ENCODE measurements at regions not wholly inside any gene's neighbourhood (a gene's known extent, or its start where the extent isn't known, plus 50 kb on each side); places are given as distances from the start of the nearest gene placed in this dataset.

DNA sequence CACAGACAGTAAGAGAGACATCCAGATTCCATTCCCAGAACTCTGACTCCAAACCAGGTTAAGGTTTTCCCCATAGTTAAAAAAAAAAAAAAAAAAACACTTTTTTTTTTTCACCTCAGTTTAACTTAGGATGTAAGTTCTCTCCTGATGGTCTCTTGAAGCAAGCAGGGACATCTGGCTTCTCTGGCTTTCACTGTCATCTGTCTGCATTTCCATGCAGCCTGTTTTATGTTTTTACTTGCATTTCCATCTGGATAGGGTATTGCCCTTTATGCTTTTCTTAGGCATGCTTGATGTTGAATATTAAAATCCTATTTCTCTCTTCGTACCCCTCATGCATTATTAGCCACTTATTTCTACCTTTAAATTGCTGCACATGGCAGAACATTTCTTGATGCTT is 135.3 kb upstream of the WWC1 start:
- no peak for DNase-seq (ENCODE audit: low spot score)
- in situ Hi-C loops (cut with MboI; ENCODE audit: low pct_unique_long_range_greater_than_20kb, low sequenced_read_pairs, unreplicated experiment) = no loop called here

DNA sequence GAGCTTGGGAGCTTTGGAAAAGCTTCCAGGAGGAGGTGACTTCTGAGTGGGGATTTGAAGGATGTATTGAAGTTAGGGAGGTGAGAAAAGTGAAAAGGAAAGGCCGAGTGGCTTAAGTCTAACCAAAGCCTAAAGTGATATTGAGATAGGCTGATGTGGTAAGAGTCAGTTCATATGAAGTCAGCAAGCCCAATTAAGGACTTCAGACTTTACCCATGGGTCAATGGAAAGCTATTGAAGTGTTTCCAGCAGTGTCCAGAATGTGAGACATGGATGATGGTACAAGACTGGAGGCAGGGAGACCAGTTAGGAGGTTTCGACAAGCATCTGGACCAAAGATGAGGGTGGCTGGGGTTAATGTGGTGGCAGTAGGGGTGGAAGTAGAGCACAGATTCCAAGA is 134.3 kb upstream of the WWC1 start:
- in situ Hi-C loops (cut with MboI; ENCODE audit: low pct_unique_long_range_greater_than_20kb, low sequenced_read_pairs, unreplicated experiment) = no loop called here
- no peak for DNase-seq (ENCODE audit: low spot score)
- TF ChIP-seq, protein P1, sequence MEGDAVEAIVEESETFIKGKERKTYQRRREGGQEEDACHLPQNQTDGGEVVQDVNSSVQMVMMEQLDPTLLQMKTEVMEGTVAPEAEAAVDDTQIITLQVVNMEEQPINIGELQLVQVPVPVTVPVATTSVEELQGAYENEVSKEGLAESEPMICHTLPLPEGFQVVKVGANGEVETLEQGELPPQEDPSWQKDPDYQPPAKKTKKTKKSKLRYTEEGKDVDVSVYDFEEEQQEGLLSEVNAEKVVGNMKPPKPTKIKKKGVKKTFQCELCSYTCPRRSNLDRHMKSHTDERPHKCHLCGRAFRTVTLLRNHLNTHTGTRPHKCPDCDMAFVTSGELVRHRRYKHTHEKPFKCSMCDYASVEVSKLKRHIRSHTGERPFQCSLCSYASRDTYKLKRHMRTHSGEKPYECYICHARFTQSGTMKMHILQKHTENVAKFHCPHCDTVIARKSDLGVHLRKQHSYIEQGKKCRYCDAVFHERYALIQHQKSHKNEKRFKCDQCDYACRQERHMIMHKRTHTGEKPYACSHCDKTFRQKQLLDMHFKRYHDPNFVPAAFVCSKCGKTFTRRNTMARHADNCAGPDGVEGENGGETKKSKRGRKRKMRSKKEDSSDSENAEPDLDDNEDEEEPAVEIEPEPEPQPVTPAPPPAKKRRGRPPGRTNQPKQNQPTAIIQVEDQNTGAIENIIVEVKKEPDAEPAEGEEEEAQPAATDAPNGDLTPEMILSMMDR (IDR thresholded peaks at IDR 0.05; ENCODE audit: extremely low read depth, insufficient read depth, missing control alignments) = no peak

More for the DNA sequence above, 135.3 kb upstream of the WWC1 start:
- TF ChIP-seq, protein P1 (IDR thresholded peaks at IDR 0.05; ENCODE audit: extremely low read depth, insufficient read depth, missing control alignments) = no peak

GRCh38 chr5:168159425-168159824 is 132.0 kb upstream of the WWC1 start:
- TF ChIP-seq, protein P1 (IDR thresholded peaks at IDR 0.05; ENCODE audit: extremely low read depth, insufficient read depth, missing control alignments) = no peak
- in situ Hi-C loops (cut with MboI; ENCODE audit: low pct_unique_long_range_greater_than_20kb, low sequenced_read_pairs, unreplicated experiment) = no loop called here
- DNase-seq (ENCODE audit: low spot score) = peak; percentile 60

DNA sequence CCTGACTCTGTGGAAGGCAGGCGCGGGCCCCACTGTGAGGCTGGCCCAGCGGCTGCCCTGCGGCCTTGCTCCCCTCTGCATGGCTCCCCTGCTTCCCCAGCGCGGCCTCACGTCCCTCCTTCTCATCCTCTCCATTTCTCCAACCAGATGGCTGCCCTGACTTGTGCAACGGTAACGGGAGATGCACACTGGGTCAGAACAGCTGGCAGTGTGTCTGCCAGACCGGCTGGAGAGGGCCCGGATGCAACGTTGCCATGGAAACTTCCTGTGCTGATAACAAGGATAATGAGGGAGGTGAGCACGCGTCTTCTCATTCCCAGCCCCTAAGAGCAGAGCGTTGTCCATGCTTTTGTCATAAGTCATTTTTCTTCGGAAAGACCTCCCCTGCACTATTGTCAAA is 129.0 kb upstream of the WWC1 start:
- TF ChIP-seq, protein P1 (IDR thresholded peaks at IDR 0.05; ENCODE audit: extremely low read depth, insufficient read depth, missing control alignments) = no peak
- in situ Hi-C loops (cut with MboI; ENCODE audit: low pct_unique_long_range_greater_than_20kb, low sequenced_read_pairs, unreplicated experiment) = no loop called here
- no peak for DNase-seq (ENCODE audit: low spot score)

GRCh38 chr5:168163966-168164365 is 127.5 kb upstream of the WWC1 start:
- TF ChIP-seq, protein P1 (IDR thresholded peaks at IDR 0.05; ENCODE audit: extremely low read depth, insufficient read depth, missing control alignments) = no peak
- DNase-seq (ENCODE audit: low spot score) = no peak
- in situ Hi-C loops (cut with MboI; ENCODE audit: low pct_unique_long_range_greater_than_20kb, low sequenced_read_pairs, unreplicated experiment) = no loop called here

- TF ChIP-seq, protein P1 (IDR thresholded peaks at IDR 0.05; ENCODE audit: extremely low read depth, insufficient read depth, missing control alignments) = no peak
- DNase-seq (ENCODE audit: low spot score) = no peak
- in situ Hi-C loops (cut with MboI; ENCODE audit: low pct_unique_long_range_greater_than_20kb, low sequenced_read_pairs, unreplicated experiment) = no loop called here
Measured at GRCh38 chr5:168165221-168165914, 126.1 kb upstream of the WWC1 start.
